Common myeloid progenitor, CD34-positive (primary cell): ENCODE measurements at regions not wholly inside any gene's neighbourhood (a gene's known extent, or its start where the extent isn't known, plus 50 kb on each side); places are given as distances from the start of the nearest gene placed in this dataset.
"Not testable (repeated sequence)": the region's sequence is repeated elsewhere in the genome, so short reads cannot be mapped to it uniquely, and the experiment has no call there.

Experiments
- CTCF ChIA-PET: fragments of 350-600 bp; sonication (Branson Sonifier 250); formaldehyde crosslinking; loops from one replicate; lab custom pipeline; 2021; ENCODE audit warnings: antibody characterized with exemption; lab: Charles Lee
- POLR2A ChIA-PET: fragments of 350-600 bp; sonication (Branson Sonifier 250); formaldehyde crosslinking; loops from one replicate; lab custom pipeline; 2021; ENCODE audit warnings: antibody characterized with exemption; lab: Charles Lee
- DNase-seq, 3 donors: peaks; one replicate each; pipeline versions ENCODE4 v3.0.0 to v3.0.0-alpha.2; 2013
- H3K27ac ChIP-seq, 2 experiments: 1 replicate in 1 of 2; 2 replicates in 1 of 2; pipeline ENCODE4 v1.7.0; 2013; ENCODE audit warnings: inconsistent platforms in 2 of 2, low read length in 2 of 2, mild to moderate bottlenecking in 2 of 2, low read depth in 1 of 2, moderate library complexity in 1 of 2; ENCODE audit not compliant: severe bottlenecking in 2 of 2, insufficient read depth in 1 of 2, poor library complexity in 1 of 2
- H3K27me3 ChIP-seq, 5 experiments: replicated peaks in 2 of 5; 1 replicate in 3 of 5; 2 replicates in 2 of 5; pipeline versions ENCODE4 v1.6.1 to v1.7.0; 2013; ENCODE audit warnings: low read length in 4 of 5, mild to moderate bottlenecking in 2 of 5, moderate library complexity in 2 of 5, inconsistent platforms in 1 of 5; ENCODE audit not compliant: insufficient read depth in 5 of 5, control insufficient read depth in 4 of 5
- H3K36me3 ChIP-seq, 4 experiments: 1 replicate in 2 of 4; 2 replicates in 2 of 4; pipeline versions ENCODE4 v1.6.1 to v1.7.0; 2013; ENCODE audit warnings: low read length in 3 of 4, control low read depth in 1 of 4, mild to moderate bottlenecking in 1 of 4; ENCODE audit not compliant: control insufficient read depth in 4 of 4, insufficient read depth in 4 of 4
- H3K4me1 ChIP-seq, 4 experiments: 1 replicate in 3 of 4; 2 replicates in 1 of 4; pipeline versions ENCODE4 v1.6.1 to v1.7.1; 2013; ENCODE audit warnings: low read length in 3 of 4, mild to moderate bottlenecking in 3 of 4, control low read depth in 1 of 4, inconsistent platforms in 1 of 4, moderate library complexity in 1 of 4; ENCODE audit not compliant: control insufficient read depth in 4 of 4, insufficient read depth in 4 of 4; ENCODE audit errors: control extremely low read depth in 1 of 4
- H3K4me3 ChIP-seq, 7 experiments: 1 replicate in 4 of 7; 2 replicates in 3 of 7; pipeline versions ENCODE4 v1.5.1 to v1.7.0; 2013; ENCODE audit warnings: mild to moderate bottlenecking in 7 of 7, low read length in 6 of 7, moderate library complexity in 6 of 7, inconsistent platforms in 2 of 7, low read depth in 2 of 7, control low read depth in 1 of 7; ENCODE audit not compliant: insufficient read depth in 4 of 7, control insufficient read depth in 1 of 7; ENCODE audit errors: extremely low read depth in 1 of 7
- H3K9me3 ChIP-seq, 5 experiments: 1 replicate in 4 of 5; 2 replicates in 1 of 5; pipeline versions ENCODE4 v1.6.1 to v1.7.1; 2013; ENCODE audit warnings: low read length in 4 of 5, mild to moderate bottlenecking in 2 of 5, inconsistent platforms in 1 of 5, low read depth in 1 of 5, moderate library complexity in 1 of 5; ENCODE audit not compliant: control insufficient read depth in 4 of 5, insufficient read depth in 2 of 5; ENCODE audit errors: control extremely low read depth in 1 of 5
- WGBS: methylation state at CpG from one replicate; pipeline ENCODE4 v1.1.5; 2013; ENCODE audit not compliant: insufficient coverage; 5-methylcytosine and 5-hydroxymethylcytosine counted together

DNA sequence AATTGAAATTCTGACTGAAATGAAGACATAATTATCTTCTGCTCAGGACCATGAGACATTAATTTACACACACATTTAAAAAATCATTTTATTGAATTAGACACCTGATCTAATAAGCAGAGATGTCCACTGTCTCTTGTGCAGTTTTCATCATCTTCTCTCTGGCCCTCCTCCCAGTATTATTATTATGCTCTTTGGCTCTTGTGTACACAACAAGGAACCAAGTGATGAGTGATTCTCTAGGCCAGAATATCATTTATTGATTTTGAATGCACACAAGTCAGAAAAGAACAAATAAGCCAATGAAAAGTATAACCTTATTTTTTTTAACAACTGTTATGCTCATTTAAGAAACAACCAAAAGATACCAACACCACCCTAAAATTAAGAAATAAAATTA is 244.7 kb upstream of the KRR1 start:
- Histone ChIP-seq H3K4me1 (no peaks in the 10 kb centered on the region), H3K27me3 (peaks cover 0 to 3% (median 0%) of the 10 kb centered on the region in 5 experiments), H3K9me3 (no peaks in the 10 kb centered on the region), H3K4me3 (no peak overlapping the region), H3K36me3 (no peaks in the 10 kb centered on the region), H3K27ac (no peak overlapping the region)
- ChIA-PET POLR2A (no interaction called here), CTCF (no interaction called here)
- DNase-seq = no peak

DNA sequence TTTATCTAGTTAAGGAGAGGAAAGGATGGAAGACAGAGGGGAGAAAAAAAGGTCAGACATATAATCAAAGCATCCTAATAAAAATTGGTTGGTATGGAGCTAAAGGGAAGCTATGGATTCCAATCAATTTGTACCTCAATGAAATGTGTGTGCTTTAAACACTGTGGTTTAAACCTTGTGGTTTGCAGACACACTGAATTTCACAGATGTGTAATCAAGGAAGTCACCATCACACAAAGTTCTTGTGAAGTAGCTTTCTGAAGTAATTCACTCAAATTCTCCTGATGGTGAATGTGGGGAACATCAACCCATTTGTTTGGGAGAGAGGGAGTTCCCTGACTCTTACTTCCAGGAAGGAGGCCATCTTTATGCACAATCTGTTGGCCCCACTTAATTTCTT is 243.3 kb upstream of the KRR1 start:
- CTCF ChIA-PET = no interaction called here
- Histone ChIP-seq H3K27me3 (no peaks in the 10 kb centered on the region), H3K4me3 (no peak overlapping the region), H3K36me3 (no peaks in the 10 kb centered on the region), H3K27ac (no peak overlapping the region), H3K4me1 (no peaks in the 10 kb centered on the region), H3K9me3 (no peaks in the 10 kb centered on the region)
- POLR2A ChIA-PET = no interaction called here
- DNase-seq = no peak

DNA sequence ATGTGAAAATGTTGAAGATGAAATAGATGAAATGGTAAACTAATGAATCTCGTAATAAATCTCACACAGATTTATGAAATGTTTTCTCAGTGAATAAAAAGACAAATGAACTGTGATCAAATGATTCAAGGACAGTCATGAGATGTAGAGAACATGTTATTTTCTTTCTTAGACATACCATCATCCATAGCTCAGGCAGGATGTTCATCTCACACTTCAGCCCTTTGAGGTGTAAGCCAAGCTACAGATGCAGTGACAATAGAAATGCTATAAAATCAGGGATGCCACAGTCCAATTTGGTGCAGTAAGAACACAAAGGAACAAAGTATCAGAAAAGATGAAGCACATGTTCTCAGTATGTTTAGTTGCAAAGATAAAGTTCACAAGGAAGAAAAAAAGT is 242.7 kb upstream of the KRR1 start:
- no peaks in the 10 kb centered on the region for H3K27me3 ChIP-seq
- no peak for DNase-seq
- H3K4me3 ChIP-seq = no peak overlapping the region
- H3K4me1 ChIP-seq = no peaks in the 10 kb centered on the region
- no peaks in the 10 kb centered on the region for H3K36me3 ChIP-seq
- H3K27ac ChIP-seq = no peak overlapping the region
- no CpG with 5 or more reads among the region's 1 CpG for WGBS
- no peaks in the 10 kb centered on the region for H3K9me3 ChIP-seq
- ChIA-PET CTCF (interaction anchor here (0.6 kb wide), 1 partner anchor 1342 kb away, joined by 4 read pairs; no protein-coding TSS in a partner anchor), POLR2A (no interaction called here)

DNA sequence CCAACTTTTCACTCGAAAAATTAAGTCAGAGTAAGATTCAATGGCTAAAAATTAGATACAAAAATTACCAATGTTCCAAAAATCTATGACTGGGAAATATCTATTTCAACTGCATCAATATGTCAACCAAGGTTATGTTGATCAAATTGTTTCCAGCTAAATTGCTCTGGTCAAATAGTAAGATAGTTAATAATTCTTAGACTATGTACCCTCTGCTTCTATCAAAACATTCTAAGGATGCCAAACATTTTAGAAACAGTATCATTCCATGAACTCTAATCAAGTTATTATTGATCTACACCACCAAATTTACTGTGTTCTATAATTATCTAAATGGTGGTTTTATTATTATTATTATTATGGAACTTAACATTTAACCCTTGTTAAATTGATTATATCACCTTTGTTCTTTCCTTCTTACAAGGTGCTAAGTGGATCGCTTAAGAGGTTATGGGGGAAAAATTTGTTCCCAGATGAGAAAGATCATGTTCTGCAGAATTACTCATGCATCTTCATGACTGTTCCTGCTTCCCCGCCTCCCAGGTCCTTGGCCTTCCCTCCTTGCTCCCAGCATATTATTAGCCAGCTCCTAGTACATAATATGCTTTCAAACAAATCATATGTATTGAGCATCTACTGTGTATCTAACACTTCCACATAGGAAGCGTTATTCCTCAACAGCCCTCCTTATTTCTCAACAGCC is 240.5 kb upstream of the KRR1 start:
- Histone ChIP-seq H3K4me1 (no peaks in the 10 kb centered on the region), H3K4me3 (no peak overlapping the region), H3K27ac (no peak overlapping the region), H3K27me3 (no peaks in the 10 kb centered on the region), H3K36me3 (no peaks in the 10 kb centered on the region), H3K9me3 (no peaks in the 10 kb centered on the region)
- DNase-seq = no peak
- ChIA-PET POLR2A (no interaction called here), CTCF (interaction anchor here (1.1 kb wide), 1 partner anchor 43 kb away, joined by 4 read pairs; no protein-coding TSS in a partner anchor)
- WGBS = 90% methylated on average over 1 of the region's 4 CpGs

DNA sequence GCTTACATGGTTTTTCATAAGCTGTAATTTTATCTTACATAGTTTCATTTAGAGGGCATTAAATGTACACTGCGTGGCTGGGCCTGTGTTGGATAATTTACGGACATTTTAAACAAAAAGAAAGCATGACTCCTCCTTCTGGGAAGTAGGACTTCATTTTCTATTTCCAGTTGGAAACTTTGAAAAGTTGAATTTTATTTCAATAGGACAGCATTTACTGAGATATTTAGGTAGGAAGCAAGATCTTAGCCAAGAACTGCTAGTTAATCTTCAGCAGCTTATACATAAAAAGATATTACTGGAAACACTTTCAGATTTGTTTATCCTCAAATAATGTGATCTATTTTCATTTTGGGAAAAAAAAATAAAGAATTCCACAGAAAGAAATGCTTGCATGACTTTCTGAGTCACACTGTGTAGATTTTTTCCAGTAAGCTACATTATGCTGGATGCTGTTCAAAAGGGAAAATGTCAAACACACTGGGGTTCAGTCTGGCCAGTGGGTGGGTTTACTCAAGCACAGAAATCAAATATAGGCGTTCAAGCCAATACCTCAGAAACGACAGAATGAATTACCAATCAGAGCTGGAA is 239.4 kb upstream of the KRR1 start:
- ChIA-PET POLR2A (no interaction called here), CTCF (interaction anchor here (1.1 kb wide), 1 partner anchor 44 kb away, joined by 4 read pairs; no protein-coding TSS in a partner anchor)
- DNase-seq = no peak
- Histone ChIP-seq H3K27me3 (peaks cover 0 to 1% (median 0%) of the 10 kb centered on the region in 5 experiments), H3K9me3 (no peaks in the 10 kb centered on the region), H3K4me3 (no peak overlapping the region), H3K27ac (no peak overlapping the region), H3K4me1 (no peaks in the 10 kb centered on the region), H3K36me3 (no peaks in the 10 kb centered on the region)
- WGBS = 100% methylated on average over 2 of the region's 4 CpGs

DNA sequence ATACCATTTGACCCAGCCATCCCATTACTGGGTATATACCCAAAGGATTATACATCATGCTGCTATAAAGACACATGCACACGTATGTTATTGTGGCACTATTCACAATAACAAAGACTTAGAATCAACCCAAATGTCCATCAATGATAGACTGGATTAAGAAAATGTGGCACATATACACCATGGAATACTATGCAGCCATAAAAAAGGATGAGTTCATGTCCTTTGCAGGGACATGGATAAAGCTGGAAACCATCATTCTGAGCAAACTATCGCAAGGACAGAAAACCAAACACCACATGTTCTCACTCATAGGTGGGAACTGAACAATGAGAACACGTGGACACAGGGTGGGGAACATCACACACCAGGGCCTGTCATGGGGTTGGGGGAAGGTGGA is 237.6 kb upstream of the KRR1 start:
- H3K4me3 ChIP-seq, H3K27me3 ChIP-seq, DNase-seq, CTCF ChIA-PET, H3K36me3 ChIP-seq, H3K9me3 ChIP-seq, H3K27ac ChIP-seq, POLR2A ChIA-PET, H3K4me1 ChIP-seq: not testable (repeated sequence)
- no CpG with 5 or more reads among the region's 3 CpGs for WGBS

DNA sequence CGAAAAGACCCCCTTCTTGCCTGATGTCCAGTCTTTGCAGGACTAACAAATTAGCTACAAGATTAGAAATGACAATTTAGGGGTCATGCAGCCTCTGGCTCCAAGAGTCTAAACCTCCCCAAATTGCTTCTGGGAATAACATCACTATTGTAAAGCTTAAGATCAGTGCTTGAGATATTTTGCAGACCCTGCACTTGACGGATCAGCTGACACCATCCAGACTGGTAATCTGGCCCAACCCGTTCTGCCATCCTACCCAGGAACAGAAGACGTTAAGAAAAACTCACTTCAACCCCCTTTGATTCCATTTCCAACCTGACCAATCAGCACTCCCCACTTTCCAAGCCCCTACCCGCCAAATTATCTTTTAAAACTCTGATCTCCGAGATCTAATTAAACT is 236.7 kb upstream of the KRR1 start:
- WGBS = 92% methylated on average over 4 of the region's 6 CpGs
- H3K9me3 ChIP-seq = no peaks in the 10 kb centered on the region
- no peak for DNase-seq
- no peaks in the 10 kb centered on the region for H3K4me1 ChIP-seq
- no peaks in the 10 kb centered on the region for H3K36me3 ChIP-seq
- CTCF ChIA-PET = no interaction called here
- H3K27ac ChIP-seq = no peak overlapping the region
- POLR2A ChIA-PET = no interaction called here
- peaks cover 0 to 3% (median 0%) of the 10 kb centered on the region in 5 experiments for H3K27me3 ChIP-seq
- no peak overlapping the region for H3K4me3 ChIP-seq
